Fibroblast of skin of right quadriceps (primary cell): ENCODE measurements at regions not wholly inside any gene's neighbourhood (a gene's known extent, or its start where the extent isn't known, plus 50 kb on each side); places are given as distances from the start of the nearest gene placed in this dataset.
"Not testable (repeated sequence)": the region's sequence is repeated elsewhere in the genome, so short reads cannot be mapped to it uniquely, and the experiment has no call there.

Experiments used
- DNase-seq: peaks from one replicate; pipeline ENCODE4 v3.0.0-alpha.2; 2013

DNA sequence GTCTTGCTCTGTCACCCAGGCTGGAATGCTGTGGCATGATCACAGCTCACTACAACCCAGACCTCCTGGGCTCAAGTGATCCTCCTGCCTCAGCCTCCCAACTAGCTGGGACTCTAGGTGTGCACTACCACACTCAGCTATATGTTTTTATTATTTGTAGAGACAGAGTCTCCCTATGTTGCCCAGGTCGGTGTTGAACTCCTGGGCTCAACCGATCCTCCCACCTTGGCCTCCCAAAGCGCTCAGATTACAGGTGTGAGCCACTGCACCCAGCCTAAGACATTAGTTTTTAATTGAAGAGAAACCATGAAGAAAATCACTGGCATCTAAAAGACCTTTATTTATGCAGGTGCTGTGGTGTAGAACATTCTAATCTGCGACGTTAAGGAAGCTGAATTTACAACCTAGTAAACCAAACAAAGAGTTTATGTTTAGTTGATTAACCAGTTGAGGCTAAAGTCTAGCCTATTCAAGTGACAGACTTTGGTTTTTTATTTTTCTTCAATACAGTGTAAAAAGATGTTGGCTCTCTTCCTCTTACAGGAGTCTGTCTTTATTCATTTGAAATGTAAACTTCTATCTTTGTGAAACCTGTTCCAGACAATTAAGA, 52.5 kb upstream of the NBL1 start:
- no peak for DNase-seq

DNA sequence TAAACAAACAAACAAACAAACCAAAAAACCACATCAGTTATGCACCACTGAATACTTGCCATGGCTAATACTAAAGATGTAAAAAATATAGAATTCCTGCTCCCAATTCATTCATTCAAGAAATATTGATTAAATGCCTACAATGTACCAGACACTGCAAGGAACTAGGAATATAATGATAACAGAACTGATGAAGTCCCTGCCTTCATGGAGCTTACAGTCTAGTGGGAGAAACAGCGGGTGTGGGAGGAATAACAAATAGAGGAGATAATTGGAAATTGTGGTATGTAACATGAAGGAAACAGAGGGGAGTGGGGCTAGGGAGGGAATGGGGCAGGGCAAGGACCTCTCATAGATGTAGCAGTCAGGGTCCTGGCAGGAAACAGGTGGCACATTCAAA, 58.6 kb upstream of the NBL1 start:
- no peak for DNase-seq

- DNase-seq: no peak
Observed at GRCh38 chr1:19582318-19582717, 61.8 kb upstream of the NBL1 start.

DNA sequence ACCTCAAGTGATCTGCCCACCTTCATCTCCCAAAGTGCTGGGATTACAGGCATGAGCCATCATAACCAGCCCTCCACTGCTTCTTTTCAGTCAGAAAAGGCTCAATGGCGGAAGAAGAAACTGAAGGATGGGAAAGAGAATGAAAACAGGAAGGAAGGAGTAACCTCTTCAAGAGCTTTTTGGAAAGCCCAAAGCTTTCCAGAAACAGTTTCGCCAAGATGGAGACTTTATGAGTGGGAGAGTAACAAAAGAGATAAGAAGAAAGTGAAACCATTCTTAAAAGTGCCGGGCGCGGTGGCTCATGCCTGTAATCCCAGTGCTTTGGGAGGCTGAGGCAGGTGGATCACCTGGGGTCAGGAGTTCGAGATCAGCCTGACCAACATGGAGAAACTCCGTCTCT, 62.7 kb upstream of the NBL1 start:
- DNase-seq: no peak

GRCh38 chr1:19577561-19577960, 66.5 kb upstream of the NBL1 start:
- peak; percentile 14 for DNase-seq

DNA sequence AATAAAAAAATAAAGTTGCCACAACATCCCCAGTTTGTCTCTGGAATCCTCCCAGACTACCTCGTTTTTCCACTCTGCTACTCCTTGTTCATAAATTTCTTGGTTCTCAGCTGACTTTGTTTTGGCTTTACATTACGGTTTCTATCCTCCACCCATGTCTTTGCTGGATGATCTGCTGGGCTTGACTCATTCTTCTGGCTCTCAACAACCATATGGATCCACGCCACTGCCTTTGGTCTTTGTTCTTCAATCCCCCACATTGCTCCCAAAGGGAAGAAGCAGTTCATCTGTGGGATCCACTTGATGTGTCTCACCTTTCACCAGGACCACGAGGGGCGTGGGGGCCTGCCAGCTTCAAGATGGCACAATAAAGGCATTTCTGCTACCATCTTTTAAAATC, 67.1 kb upstream of the NBL1 start:
- peak; percentile 69 for DNase-seq

- DNase-seq: no peak
Observed at GRCh38 chr1:19569786-19570185, 74.3 kb upstream of the NBL1 start.

DNA sequence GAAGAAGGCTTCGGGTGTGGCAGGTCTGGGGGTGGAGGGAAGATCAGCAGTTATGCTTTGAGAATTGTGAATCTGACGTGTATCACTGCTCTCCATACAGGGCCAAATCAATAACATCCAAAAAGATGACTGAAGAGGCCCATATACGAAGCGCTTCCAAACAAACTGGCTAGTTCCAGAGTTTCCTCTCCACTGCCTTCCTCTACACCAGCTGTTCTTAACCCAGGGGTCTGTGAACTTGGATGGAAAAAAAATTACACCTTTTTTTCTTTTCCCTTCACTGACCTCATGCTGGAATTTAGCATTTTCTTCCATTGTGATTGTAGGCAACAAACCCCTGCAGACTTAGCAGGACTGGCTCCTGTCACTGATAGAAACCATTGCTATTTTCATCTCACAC, 77.1 kb upstream of the NBL1 start:
- DNase-seq: no peak

- no peak for DNase-seq
Observed at GRCh38 chr1:19564366-19564765, 79.0 kb upstream of the CAPZB start.

DNA sequence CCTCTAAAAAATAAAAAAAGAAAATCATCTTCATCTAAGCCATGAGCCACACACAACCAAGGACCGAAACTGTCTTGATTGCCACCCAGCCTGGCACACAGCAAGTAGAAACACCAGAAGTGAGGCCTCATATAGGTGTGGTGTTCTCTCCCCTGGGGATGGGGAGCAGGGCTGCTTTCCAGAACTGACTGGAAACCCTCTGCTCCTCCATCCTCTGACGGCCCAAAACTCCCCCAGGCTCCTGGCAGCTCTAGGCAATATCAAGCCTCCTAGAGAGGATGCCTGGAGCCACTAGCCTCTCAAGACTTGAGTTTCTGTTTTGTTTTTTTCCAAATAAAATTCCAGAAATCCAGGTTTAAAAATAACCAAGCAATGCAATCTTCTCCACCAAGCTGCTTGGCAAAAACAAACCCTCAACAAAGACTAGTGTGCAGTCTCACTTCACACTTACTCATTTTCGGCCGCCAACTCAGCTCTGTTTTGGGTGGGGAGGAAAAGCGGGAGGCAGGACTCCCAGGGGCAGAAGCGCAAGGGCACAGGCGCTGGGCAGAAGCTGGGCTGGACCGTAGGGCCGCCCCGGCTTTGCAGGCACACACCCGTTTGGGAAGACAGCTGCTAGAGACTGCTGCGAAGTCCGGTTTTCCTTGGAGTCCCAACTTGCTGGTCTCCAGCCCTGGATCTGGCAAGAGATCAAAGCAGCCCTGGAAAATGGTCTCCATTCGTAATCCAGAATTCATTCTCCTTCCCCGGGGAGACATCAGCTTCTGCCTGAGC, 78.2 kb upstream of the CAPZB start:
- peak; percentile 60 for DNase-seq

DNA sequence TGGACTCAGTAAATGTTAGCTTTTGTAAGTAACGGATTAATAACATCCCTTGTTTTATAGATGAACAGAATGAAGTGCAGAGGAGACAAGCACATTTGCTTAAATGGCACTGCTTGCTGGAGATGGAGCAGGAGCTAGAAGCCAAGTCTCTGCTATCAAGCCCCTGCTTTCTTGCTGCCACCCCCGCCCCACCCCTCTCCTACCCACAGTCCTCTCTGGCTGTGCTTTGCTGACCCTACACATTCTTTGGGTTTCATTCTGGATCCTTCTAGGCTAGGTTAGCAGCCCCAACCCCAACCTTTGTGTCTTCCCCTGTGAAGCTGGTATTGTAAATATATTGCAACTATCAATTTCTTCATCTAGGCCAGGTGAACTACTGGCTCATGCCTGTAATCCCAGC, 77.5 kb upstream of the CAPZB start:
- DNase-seq: no peak

- no peak for DNase-seq
Observed at GRCh38 chr1:19560480-19560879, 75.1 kb upstream of the CAPZB start.

DNA sequence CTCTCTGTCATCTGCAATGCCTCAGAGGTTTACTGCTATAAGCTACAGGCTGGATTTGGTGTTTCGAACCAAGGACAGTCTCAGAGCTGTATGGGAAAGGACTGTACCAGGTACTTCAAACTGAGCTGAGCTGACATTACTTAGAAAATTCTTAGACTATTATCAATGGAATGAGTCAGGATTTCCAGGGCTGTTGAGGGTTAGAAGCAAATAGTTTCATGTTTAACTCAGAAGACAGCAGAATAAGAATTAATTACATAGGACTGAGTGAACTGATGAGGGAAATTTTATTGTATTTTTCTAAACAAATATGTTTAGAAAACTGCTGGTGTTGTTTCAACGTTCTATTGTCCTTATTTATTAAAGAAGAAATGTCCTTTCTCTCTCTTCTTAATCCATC, 74.3 kb upstream of the CAPZB start:
- peak; percentile 76 for DNase-seq

DNA sequence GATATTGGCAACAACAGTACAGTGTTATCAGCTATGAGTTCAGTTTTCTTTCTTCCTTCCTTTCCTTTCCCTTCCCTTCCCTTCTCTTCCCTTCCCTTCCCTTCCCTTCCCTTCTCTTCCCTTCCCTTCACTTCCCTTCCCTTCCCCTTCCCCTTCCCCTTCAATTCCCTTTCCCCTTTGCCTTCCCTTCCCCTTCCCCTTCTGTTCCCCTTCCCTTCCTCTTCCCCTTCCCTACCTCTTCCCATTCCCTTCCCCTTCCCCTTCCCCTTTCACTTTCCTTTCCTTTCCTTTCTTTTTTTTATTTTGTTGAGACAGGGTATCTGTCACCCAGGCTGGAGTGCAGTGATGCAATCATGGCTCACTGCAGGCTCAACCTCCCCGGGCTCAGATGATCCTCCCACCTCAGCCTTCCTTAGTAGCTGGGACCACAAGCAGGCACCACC, 72.3 kb upstream of the CAPZB start:
- DNase-seq: peak; percentile 21

- no peak for DNase-seq
Observed at GRCh38 chr1:19554090-19554489, 68.8 kb upstream of the CAPZB start.

DNA sequence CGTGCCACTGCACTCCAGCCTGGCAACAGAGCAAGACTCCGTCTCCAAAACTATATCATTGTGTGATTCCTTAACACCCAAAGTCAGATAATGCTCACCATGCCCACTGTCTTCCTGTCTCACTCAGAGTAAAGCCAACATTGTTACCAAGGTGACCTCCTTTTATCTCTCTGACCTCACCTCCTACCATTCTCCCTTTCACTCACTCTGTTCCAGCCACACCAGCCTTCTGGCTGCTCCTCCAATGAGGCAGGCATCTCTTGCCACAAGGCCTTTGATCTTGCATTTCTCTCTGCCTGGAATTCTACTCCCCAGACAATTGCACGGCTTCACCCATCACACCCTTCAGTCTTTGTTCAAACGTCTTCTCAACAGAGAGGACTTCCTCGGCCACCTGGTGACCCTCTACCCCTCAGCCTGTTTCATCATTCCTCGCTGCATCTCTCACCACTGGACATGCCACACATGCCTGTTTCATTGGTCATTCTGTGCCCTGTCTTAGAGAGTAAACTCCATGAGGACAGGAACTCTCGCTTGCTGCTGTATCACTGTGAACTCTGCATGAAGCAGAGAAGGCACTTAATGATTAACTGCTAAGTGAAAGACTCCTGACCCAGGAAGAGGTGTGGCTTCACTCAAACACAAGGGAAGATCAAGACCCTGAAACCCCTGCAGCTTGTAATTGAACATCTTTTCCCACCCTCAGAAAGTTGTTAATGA, 67.1 kb upstream of the CAPZB start:
- DNase-seq: no peak

GRCh38 chr1:19551837-19552236, 66.5 kb upstream of the CAPZB start:
- not testable (repeated sequence) for DNase-seq

DNA sequence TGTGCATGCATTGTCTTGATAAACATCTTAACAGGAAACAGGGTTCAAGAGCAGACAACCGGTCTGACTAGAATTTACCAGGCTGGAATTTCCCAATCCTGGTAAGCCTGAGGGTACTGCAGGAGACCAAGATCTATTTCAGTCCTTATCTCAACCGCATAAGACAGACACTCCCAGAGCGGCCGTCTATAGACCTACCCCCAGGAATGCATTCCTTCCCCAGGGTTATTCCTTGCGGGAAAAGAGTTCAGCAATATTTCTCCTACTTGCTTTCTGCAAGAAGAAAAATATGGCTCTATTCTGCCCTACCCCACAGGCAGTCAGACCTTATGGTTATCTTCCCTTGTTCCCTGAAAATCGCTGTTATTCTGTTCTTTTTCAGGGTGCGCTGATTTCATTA, 65.1 kb upstream of the CAPZB start:
- DNase-seq: not testable (repeated sequence)

- DNase-seq: no peak
Observed at GRCh38 chr1:19547814-19548213, 62.5 kb upstream of the CAPZB start.

DNA sequence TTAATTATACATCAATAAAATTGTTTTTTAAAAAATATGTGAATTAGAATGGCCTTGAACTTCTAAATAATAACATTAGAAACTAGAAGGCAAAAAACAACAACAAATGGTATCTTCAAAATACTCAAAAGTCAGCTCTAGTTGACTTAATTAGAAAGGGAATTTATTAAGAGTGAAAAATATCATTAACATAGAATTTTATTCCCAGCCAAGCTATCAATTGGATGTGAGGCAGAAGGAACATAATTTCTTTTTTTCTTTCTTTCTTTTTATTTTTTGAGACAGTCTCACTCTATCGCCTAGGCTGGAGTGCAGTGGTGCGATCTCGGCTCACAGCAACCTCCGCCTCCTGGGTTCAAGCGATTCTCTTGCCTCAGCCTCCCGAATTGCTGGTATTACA, 51.2 kb upstream of the CAPZB start:
- DNase-seq: no peak

DNA sequence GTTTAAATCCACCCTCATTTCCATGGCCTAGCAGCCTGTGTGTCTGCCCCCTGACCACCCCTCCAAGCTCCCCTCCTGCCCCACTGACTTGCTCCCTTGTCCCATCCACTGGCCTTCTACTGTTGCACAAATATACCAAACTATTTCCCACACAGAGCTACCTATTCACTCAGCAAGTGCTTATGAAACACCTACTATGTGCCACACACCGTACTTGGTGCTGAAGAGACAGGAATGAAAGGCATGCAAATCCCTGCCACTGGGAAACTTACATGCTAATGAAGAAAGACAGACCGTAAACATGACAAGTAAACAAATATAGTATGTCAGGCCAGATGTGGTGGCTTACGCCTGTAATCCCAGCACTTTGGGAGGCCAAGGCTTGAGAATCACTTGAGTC, 49.9 kb upstream of the CAPZB start:
- no peak for DNase-seq
